ENCODE measurements at regions not wholly inside any gene's neighbourhood (a gene's known extent, or its start where the extent isn't known, plus 50 kb on each side); places are given as distances from the start of the nearest gene placed in this dataset.

GRCh38 chr9:115189686-115190085, 71.7 kb upstream of the TNC start:
- WGBS, 2 donors (ENCODE audit: low coverage in 1 of 2), result 73 to 80% methylated on average over 2 of the region's 2 CpGs
- peaks cover 0 to 5% (median 0%) of the 10 kb centered on the region in 3 donors for H3K9me3 ChIP-seq
- H3K4me3 ChIP-seq, result no peak overlapping the region
- H3K4me1 ChIP-seq, result peaks cover 0 to 9% (median 0%) of the 10 kb centered on the region in 3 donors
- ATAC-seq, result no peak
- H3K27ac ChIP-seq, result no peak overlapping the region
- no peaks in the 10 kb centered on the region for H3K36me3 ChIP-seq
- TF ChIP-seq EP300 (IDR thresholded peaks at IDR 0.05) (no peak), POLR2AphosphoS5 (IDR thresholded peaks at IDR 0.05) (no peak)
- H3K27me3 ChIP-seq, result no peaks in the 10 kb centered on the region

- no peaks in the 10 kb centered on the region for H3K27me3 ChIP-seq
- WGBS, 2 donors (ENCODE audit: low coverage in 1 of 2), result 84 to 92% methylated on average over 2 to 3 of the region's 3 CpGs
- H3K9me3 ChIP-seq, result peaks cover 0 to 5% (median 0%) of the 10 kb centered on the region in 3 donors
- H3K36me3 ChIP-seq, result no peaks in the 10 kb centered on the region
- no peak for ATAC-seq
- H3K27ac ChIP-seq, result no peak overlapping the region
- H3K4me3 ChIP-seq, result no peak overlapping the region
- H3K4me1 ChIP-seq, result peaks cover 0 to 9% (median 0%) of the 10 kb centered on the region in 3 donors
- TF ChIP-seq POLR2A (IDR thresholded peaks at IDR 0.05) (no peak), EP300 (IDR thresholded peaks at IDR 0.05) (no peak), POLR2AphosphoS5 (IDR thresholded peaks at IDR 0.05) (no peak), CTCF (IDR thresholded peaks at IDR 0.05) (no peak)
Measured at GRCh38 chr9:115191667-115192066, 73.7 kb upstream of the TNC start.

- peaks cover 0 to 5% (median 0%) of the 10 kb centered on the region in 3 donors for H3K9me3 ChIP-seq
- H3K36me3 ChIP-seq, result no peaks in the 10 kb centered on the region
- H3K4me1 ChIP-seq, result peaks cover 0 to 9% (median 0%) of the 10 kb centered on the region in 3 donors
- no peak for TF ChIP-seq CTCF (IDR thresholded peaks at IDR 0.05)
- TF ChIP-seq POLR2A (IDR thresholded peaks at IDR 0.05), result no peak
- TF ChIP-seq EP300 (IDR thresholded peaks at IDR 0.05), result no peak
- no peak for TF ChIP-seq POLR2AphosphoS5 (IDR thresholded peaks at IDR 0.05)
- no peak for ATAC-seq
- H3K27ac ChIP-seq, result no peak overlapping the region
- H3K27me3 ChIP-seq, result no peaks in the 10 kb centered on the region
- 61 to 70% methylated on average over 2 to 3 of the region's 3 CpGs for WGBS, 2 donors (ENCODE audit: low coverage in 1 of 2)
- no peak overlapping the region for H3K4me3 ChIP-seq
Measured at GRCh38 chr9:115192280-115192679, 74.3 kb upstream of the TNC start.

GRCh38 chr9:115192835-115193525, 75.0 kb upstream of the TNC start:
- no peak for TF ChIP-seq EP300 (IDR thresholded peaks at IDR 0.05)
- TF ChIP-seq POLR2AphosphoS5 (IDR thresholded peaks at IDR 0.05), result no peak
- TF ChIP-seq POLR2A (IDR thresholded peaks at IDR 0.05), result no peak
- TF ChIP-seq CTCF (IDR thresholded peaks at IDR 0.05), result no peak
- ATAC-seq, result no peak

GRCh38 chr9:115193777-115194176, 75.8 kb upstream of the TNC start:
- ATAC-seq, result no peak

More at GRCh38 chr9:115192835-115193525, 75.0 kb upstream of the TNC start:
- 71 to 78% methylated on average over 1 of the region's 2 CpGs for WGBS, 2 donors (ENCODE audit: low coverage in 1 of 2)
- no peak overlapping the region for H3K4me3 ChIP-seq
- H3K4me1 ChIP-seq, result peaks cover 3 to 16% (median 5%) of the 10 kb centered on the region in 3 donors
- H3K9me3 ChIP-seq, result peaks cover 0 to 5% (median 0%) of the 10 kb centered on the region in 3 donors
- H3K36me3 ChIP-seq, result no peaks in the 10 kb centered on the region
- no peak overlapping the region for H3K27ac ChIP-seq
- no peaks in the 10 kb centered on the region for H3K27me3 ChIP-seq

More at GRCh38 chr9:115193777-115194176, 75.8 kb upstream of the TNC start:
- H3K9me3 ChIP-seq, result peaks cover 0 to 5% (median 0%) of the 10 kb centered on the region in 3 donors
- no peak overlapping the region for H3K27ac ChIP-seq
- no peak overlapping the region for H3K4me3 ChIP-seq
- H3K27me3 ChIP-seq, result no peaks in the 10 kb centered on the region
- WGBS, 2 donors (ENCODE audit: low coverage in 1 of 2), result 83 to 90% methylated on average over 4 of the region's 4 CpGs
- peaks cover 3 to 18% (median 5%) of the 10 kb centered on the region in 3 donors for H3K4me1 ChIP-seq
- no peak for TF ChIP-seq POLR2AphosphoS5 (IDR thresholded peaks at IDR 0.05)
- TF ChIP-seq POLR2A (IDR thresholded peaks at IDR 0.05), result no peak
- no peak for TF ChIP-seq CTCF (IDR thresholded peaks at IDR 0.05)
- no peak for TF ChIP-seq EP300 (IDR thresholded peaks at IDR 0.05)
- no peaks in the 10 kb centered on the region for H3K36me3 ChIP-seq
